Effector memory CD8-positive, alpha-beta T cell (primary cell): ENCODE measurements at regions not wholly inside any gene's neighbourhood (a gene's known extent, or its start where the extent isn't known, plus 50 kb on each side); places are given as distances from the start of the nearest gene placed in this dataset.
"Not testable (repeated sequence)": the region's sequence is repeated elsewhere in the genome, so short reads cannot be mapped to it uniquely, and the experiment has no call there.

ENCODE experiments used
- ATAC-seq: fragments of 150-1000 bp; cut with Tn5 transposase; replicated peaks from 2 replicates; pipeline ENCODE4 v1.10.0; 2021; ENCODE audit warnings: mild to moderate bottlenecking, moderate library complexity
- DNase-seq, 3 experiments: peaks; one replicate each; pipeline ENCODE4 v3.0.0; 2021
- H3K27ac Mint-ChIP-seq, 2 donors: one replicate each; pipeline ENCODE4 v1.8.0; 2022; ENCODE audit warnings: mild to moderate bottlenecking in 2 of 2, mixed read lengths in 2 of 2, moderate library complexity in 2 of 2
- H3K27me3 Mint-ChIP-seq, 2 donors: one replicate each; pipeline ENCODE4 v1.8.0; 2022; ENCODE audit warnings: mixed read lengths in 2 of 2
- H3K36me3 Mint-ChIP-seq: one replicate; pipeline ENCODE4 v1.8.0; 2022; ENCODE audit warnings: mild to moderate bottlenecking, moderate library complexity, mixed read lengths; ENCODE audit not compliant: insufficient read depth
- H3K4me1 Mint-ChIP-seq, 2 donors: one replicate each; pipeline ENCODE4 v1.8.0; 2022; ENCODE audit warnings: low read depth in 2 of 2, mixed read lengths in 2 of 2
- H3K4me3 Mint-ChIP-seq, 2 donors: one replicate each; pipeline ENCODE4 v1.8.0; 2022; ENCODE audit warnings: mild to moderate bottlenecking in 2 of 2, mixed read lengths in 2 of 2, moderate library complexity in 2 of 2
- H3K9me3 Mint-ChIP-seq, 2 donors: one replicate each; pipeline ENCODE4 v1.8.0; 2022; ENCODE audit warnings: mixed read lengths in 2 of 2

- H3K27me3 Mint-ChIP-seq = no peaks in the 10 kb centered on the region
- no peak overlapping the region for H3K27ac Mint-ChIP-seq
- H3K4me3 Mint-ChIP-seq = no peak overlapping the region
- ATAC-seq (no peak), DNase-seq (no peak)
- H3K36me3 Mint-ChIP-seq = no peaks in the 10 kb centered on the region
- no peaks in the 10 kb centered on the region for H3K4me1 Mint-ChIP-seq
- H3K9me3 Mint-ChIP-seq = peaks cover 9 to 14% of the 10 kb centered on the region in 2 donors
These were observed 270.0 kb upstream of the GNPDA2 start for GRCh38 chr4:44996276-44996845.

DNA sequence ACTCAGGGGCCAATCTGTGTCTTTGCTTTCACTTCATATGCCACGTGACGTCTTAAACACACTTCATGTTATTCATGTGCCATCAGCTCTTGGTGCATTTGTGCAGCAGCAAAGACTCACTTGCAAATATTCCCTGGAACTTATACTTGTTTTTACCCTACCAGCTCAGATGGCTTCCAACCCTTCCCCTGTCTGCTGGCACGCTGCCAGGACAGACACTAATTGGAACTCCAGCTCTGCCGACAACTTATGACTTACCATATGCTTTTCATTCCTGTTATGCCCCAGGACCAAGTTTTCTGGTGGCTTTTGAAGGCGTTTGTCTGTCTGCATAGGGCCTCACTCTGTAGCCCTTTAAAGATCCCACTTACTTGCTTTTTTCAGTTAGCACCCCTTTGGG lies 261.7 kb upstream of the GNPDA2 start:
- no peak overlapping the region for H3K27ac Mint-ChIP-seq
- H3K36me3 Mint-ChIP-seq = no peaks in the 10 kb centered on the region
- H3K4me1 Mint-ChIP-seq = no peaks in the 10 kb centered on the region
- no peak overlapping the region for H3K4me3 Mint-ChIP-seq
- DNase-seq (no peak), ATAC-seq (no peak)
- H3K9me3 Mint-ChIP-seq = peaks cover 12 to 16% of the 10 kb centered on the region in 2 donors
- H3K27me3 Mint-ChIP-seq = no peaks in the 10 kb centered on the region

GRCh38 chr4:44985938-44986337 lies 259.6 kb upstream of the GNPDA2 start:
- Mint-ChIP-seq H3K9me3 (peaks cover 12 to 13% of the 10 kb centered on the region in 2 donors), H3K4me3 (no peak overlapping the region), H3K27me3 (no peaks in the 10 kb centered on the region), H3K4me1 (no peaks in the 10 kb centered on the region), H3K36me3 (no peaks in the 10 kb centered on the region), H3K27ac (no peak overlapping the region)
- no peak for ATAC-seq
- DNase-seq = no peak

- Mint-ChIP-seq H3K4me3 (no peak overlapping the region), H3K36me3 (no peaks in the 10 kb centered on the region), H3K27me3 (no peaks in the 10 kb centered on the region), H3K9me3 (peaks cover 14 to 16% of the 10 kb centered on the region in 2 donors), H3K4me1 (no peaks in the 10 kb centered on the region), H3K27ac (no peak overlapping the region)
- DNase-seq (no peak), ATAC-seq (no peak)
These were observed 258.8 kb upstream of the GNPDA2 start for GRCh38 chr4:44985152-44985551.

GRCh38 chr4:44984083-44984482 lies 257.7 kb upstream of the GNPDA2 start:
- no peak for ATAC-seq
- H3K9me3 Mint-ChIP-seq = peaks cover 18 to 19% of the 10 kb centered on the region in 2 donors
- H3K4me3 Mint-ChIP-seq = no peak overlapping the region
- H3K27me3 Mint-ChIP-seq = no peaks in the 10 kb centered on the region
- H3K36me3 Mint-ChIP-seq = no peaks in the 10 kb centered on the region
- no peak overlapping the region for H3K27ac Mint-ChIP-seq
- no peaks in the 10 kb centered on the region for H3K4me1 Mint-ChIP-seq
- no peak for DNase-seq

DNA sequence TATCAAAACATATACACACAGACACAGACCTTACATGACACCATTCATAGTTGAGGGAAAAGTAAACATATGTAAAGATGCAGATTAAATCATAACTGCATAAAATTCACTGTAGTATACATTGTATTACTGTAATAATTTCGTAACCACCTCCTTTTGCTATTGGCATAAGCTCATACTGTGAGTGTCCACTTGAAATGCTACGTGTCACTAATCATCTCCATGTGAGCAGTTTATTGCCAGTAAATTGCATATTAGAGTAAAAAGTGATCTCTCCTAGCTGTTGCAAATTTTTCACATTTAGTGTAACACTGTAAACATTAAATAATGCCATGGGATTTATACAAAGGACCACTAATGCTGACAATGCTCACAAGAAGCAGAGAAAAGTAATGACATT lies 256.7 kb upstream of the GNPDA2 start:
- Mint-ChIP-seq H3K4me3 (no peak overlapping the region), H3K36me3 (no peaks in the 10 kb centered on the region), H3K9me3 (peaks cover 18 to 19% of the 10 kb centered on the region in 2 donors), H3K27ac (no peak overlapping the region), H3K4me1 (no peaks in the 10 kb centered on the region), H3K27me3 (no peaks in the 10 kb centered on the region)
- ATAC-seq (no peak), DNase-seq (no peak)

DNA sequence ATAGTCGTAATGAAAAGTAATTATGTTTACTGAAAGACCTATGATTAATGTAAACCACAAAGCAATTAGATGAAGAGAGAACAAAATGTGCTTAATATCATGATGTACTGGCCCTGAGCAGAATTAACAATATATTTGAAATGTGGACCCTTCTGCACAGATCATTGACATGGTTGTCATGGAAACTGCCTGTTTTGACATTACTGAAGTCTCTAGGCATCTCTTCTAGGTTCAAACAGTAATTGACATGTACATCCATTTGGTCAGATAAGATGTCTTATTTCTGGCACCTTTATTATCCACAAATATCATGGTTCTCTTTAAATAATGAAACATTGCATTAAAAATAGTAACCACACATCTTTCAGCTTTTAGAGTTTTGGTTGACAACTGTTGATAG lies 251.7 kb upstream of the GNPDA2 start:
- Mint-ChIP-seq H3K36me3 (no peaks in the 10 kb centered on the region), H3K27ac (no peak overlapping the region)
- ATAC-seq = no peak

DNA sequence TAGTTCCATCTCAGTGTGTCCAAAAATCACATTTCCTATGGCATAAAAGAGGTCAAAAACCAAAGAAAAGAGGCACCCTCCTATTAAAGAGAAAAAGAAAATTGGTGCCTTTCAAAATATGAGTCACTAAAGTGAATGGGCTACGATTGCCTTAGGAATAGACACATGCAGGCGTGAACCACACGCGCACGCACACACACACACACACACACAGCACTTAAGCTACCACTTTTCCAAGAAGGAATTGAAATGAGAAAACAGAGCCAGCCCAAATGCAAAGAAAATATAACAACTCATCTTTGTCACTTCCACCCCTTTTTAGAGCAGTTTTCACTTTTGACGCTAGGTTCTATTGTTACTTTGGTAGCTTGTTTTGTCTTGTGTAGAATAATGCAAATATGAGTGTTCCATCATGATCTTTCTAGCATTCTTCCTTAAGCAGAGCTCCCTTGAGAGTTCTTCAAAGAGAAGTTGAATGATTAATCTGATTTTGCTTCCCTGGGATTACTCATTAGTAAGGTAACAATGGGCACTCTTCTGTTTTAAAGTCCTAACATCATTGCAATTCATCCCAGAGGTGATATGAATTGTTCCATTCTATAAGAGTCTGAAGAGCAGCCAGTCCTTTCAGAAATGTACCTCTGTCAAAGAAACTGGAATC lies 239.2 kb upstream of the GNPDA2 start:
- DNase-seq = no peak
- no peaks in the 10 kb centered on the region for H3K4me1 Mint-ChIP-seq
- no peak for ATAC-seq
- H3K9me3 Mint-ChIP-seq = peaks cover 3 to 29% of the 10 kb centered on the region in 2 donors
- no peaks in the 10 kb centered on the region for H3K27me3 Mint-ChIP-seq
- no peak overlapping the region for H3K27ac Mint-ChIP-seq
- no peak overlapping the region for H3K4me3 Mint-ChIP-seq
- no peaks in the 10 kb centered on the region for H3K36me3 Mint-ChIP-seq

More for the DNA sequence above, 251.7 kb upstream of the GNPDA2 start:
- no peak for DNase-seq
- no peak overlapping the region for H3K4me3 Mint-ChIP-seq
- peaks cover 8 to 14% of the 10 kb centered on the region in 2 donors for H3K9me3 Mint-ChIP-seq
- no peaks in the 10 kb centered on the region for H3K4me1 Mint-ChIP-seq
- no peaks in the 10 kb centered on the region for H3K27me3 Mint-ChIP-seq

DNA sequence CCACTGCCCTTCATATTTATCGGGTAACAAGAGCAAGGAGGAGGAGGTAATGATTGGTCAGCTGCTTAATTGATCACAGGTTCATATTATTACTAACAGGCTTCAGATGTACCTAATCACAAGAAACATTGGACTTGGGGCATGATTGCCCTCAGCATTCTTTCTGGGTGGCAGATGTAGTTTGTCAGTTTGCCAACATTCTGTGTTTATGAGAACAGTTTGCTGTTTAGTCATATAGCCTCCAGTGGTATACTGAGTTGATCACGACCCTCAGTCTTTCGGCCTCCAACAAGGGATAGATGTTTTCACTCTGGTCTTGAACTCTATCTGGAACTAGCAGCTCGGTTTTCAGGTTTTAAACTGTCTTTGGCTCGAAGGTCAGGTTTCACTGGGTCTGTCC lies 237.7 kb upstream of the GNPDA2 start:
- H3K4me1 Mint-ChIP-seq, H3K27me3 Mint-ChIP-seq, H3K27ac Mint-ChIP-seq, H3K4me3 Mint-ChIP-seq, H3K36me3 Mint-ChIP-seq, DNase-seq, ATAC-seq: not testable (repeated sequence)
- peaks cover 3 to 30% of the 10 kb centered on the region in 2 donors for H3K9me3 Mint-ChIP-seq

GRCh38 chr4:44961001-44961755 lies 234.8 kb upstream of the GNPDA2 start:
- Mint-ChIP-seq H3K4me1 (no peaks in the 10 kb centered on the region), H3K27me3 (no peaks in the 10 kb centered on the region), H3K27ac (no peak overlapping the region), H3K9me3 (peaks cover 8 to 42% of the 10 kb centered on the region in 2 donors), H3K4me3 (no peak overlapping the region), H3K36me3 (no peaks in the 10 kb centered on the region)
- ATAC-seq = no peak
- no peak for DNase-seq

GRCh38 chr4:44931720-44932119 lies 205.4 kb upstream of the GNPDA2 start:
- Mint-ChIP-seq H3K27ac (no peak overlapping the region), H3K36me3 (no peaks in the 10 kb centered on the region), H3K27me3 (no peaks in the 10 kb centered on the region), H3K4me1 (no peaks in the 10 kb centered on the region), H3K4me3 (no peak overlapping the region), H3K9me3 (peaks cover 0 to under 1% of the 10 kb centered on the region in 2 donors)
- DNase-seq (no peak), ATAC-seq (no peak)

DNA sequence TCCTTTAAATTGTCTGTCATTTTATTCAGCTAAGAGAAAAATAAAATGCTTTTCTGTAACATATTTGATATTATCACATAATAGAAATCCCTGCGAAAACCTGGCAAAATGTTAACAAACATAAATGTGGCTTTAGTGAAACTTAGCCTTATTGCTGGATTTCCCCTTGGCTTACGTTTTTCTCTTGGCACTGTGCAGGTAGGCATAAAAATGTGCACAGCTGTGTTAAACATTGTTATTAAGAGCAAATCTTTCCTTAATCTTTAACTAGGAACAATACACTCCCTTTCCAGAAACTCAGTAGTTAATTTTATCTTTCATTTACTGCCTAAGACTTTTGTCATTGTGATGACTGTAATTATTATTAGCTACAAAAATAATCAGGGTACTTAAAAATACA lies 202.4 kb upstream of the GNPDA2 start:
- no peaks in the 10 kb centered on the region for H3K4me1 Mint-ChIP-seq
- no peaks in the 10 kb centered on the region for H3K36me3 Mint-ChIP-seq
- H3K27ac Mint-ChIP-seq = no peak overlapping the region
- DNase-seq (no peak), ATAC-seq (no peak)
- H3K27me3 Mint-ChIP-seq = no peaks in the 10 kb centered on the region
- H3K4me3 Mint-ChIP-seq = no peak overlapping the region
- H3K9me3 Mint-ChIP-seq = peaks cover 0 to 5% of the 10 kb centered on the region in 2 donors

- H3K4me3 Mint-ChIP-seq = no peak overlapping the region
- no peaks in the 10 kb centered on the region for H3K4me1 Mint-ChIP-seq
- H3K27me3 Mint-ChIP-seq = no peaks in the 10 kb centered on the region
- H3K36me3 Mint-ChIP-seq = no peaks in the 10 kb centered on the region
- no peak overlapping the region for H3K27ac Mint-ChIP-seq
- DNase-seq (no peak), ATAC-seq (no peak)
- peaks cover 0 to 5% of the 10 kb centered on the region in 2 donors for H3K9me3 Mint-ChIP-seq
These were observed 201.3 kb upstream of the GNPDA2 start for GRCh38 chr4:44927399-44928380.
